LNCaP clone FGC (cell line): ENCODE measurements at regions not wholly inside any gene's neighbourhood (a gene's known extent, or its start where the extent isn't known, plus 50 kb on each side); places are given as distances from the start of the nearest gene placed in this dataset.

Experiments used
- DNase-seq: peaks from one replicate; pipeline ENCODE4 v3.0.0-alpha.2; 2011; ENCODE audit warnings: low read depth
- H3K4me3 ChIP-seq: 2 replicates; pipeline ENCODE4 v1.5.1; 2011; ENCODE audit warnings: mild to moderate bottlenecking, low read depth, low read length, control low read depth
- CTCF ChIP-seq: IDR thresholded peaks from 2 replicates; pipeline ENCODE4 v1.5.1; 2012; ENCODE audit warnings: mild to moderate bottlenecking; ENCODE audit not compliant: control insufficient read depth, insufficient read depth; ENCODE audit errors: extremely low read depth

DNA sequence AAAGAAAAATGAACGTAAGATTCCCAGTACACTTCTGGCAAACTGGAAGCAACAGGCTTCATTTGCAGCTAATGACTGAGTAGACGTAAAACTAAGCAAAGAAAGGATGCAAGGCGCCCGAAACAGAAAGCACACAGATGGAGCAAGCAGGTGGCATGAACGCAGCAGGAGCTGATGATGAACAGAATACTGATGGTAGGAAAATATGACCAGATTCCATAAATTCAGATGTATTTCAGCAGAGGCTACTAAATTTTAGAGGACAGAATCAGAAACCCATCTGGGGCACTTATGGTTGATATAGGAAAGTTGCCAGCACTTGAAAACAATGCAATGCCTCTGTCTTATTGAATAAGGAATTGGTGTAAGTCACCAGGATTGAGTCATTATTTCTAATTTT is 658.7 kb upstream of the LINC00305 start:
- no peak overlapping the region for H3K4me3 ChIP-seq
- TF ChIP-seq CTCF: no peak
- DNase-seq: no peak

DNA sequence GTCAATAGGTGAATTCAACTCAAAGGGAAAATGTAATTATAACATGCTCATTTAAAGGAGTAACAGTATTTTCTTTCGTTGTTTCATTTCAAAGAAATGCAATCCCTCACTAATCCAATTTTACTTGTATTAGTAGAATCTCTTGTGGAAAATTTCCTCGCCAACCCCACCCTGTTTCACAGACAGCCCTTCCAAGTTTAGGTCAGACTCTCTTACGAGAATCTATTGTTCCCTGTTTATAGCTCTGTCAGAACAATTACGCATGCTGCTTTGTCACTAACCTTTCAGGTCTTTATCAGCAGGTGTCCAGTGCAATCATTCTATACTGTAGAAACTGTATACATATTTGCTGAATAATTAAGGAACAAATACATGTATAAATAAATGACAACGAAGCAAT is 657.8 kb upstream of the LINC00305 start:
- DNase-seq: no peak
- no peak for TF ChIP-seq CTCF
- H3K4me3 ChIP-seq: no peak overlapping the region

DNA sequence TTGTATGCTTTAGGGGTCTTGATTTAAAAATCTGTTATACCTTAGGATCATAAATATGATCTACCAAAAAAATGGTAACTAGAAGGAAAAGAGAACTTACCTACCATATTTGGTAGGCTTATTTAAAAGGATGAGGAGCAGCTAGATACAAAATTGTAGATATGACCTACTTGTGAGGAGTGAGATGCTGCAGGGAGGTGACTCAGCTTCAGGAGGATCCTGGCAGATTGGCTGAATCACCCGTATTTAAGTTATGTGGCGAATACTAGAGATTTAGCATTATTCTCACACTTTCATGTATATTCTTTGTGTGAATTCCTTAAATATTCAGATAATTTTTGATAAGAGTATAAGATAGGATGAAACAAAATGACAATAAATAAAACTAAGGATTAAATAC is 657.3 kb upstream of the LINC00305 start:
- DNase-seq: no peak
- no peak overlapping the region for H3K4me3 ChIP-seq
- TF ChIP-seq CTCF: no peak

GRCh38 chr18:64803471-64803870 is 654.6 kb upstream of the LINC00305 start:
- no peak for DNase-seq
- no peak for TF ChIP-seq CTCF

DNA sequence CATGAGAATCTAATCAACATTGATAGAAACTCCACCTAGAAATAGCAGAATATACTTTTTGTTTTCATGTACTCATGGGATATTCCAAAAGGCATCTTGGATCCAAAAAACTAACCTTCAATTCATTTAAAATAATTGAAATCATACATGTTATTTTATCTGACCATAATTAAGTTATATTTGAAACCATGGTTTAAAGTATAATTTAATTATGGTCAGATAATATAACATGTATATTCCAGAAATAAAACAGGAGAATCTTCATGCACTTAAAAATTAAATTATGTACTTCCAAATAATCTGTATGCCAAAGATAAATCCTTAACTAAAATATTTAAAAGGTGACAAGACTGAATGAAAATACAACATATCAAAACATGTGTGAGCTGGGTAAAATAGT is 651.3 kb upstream of the LINC00305 start:
- TF ChIP-seq CTCF: no peak
- no peak overlapping the region for H3K4me3 ChIP-seq
- DNase-seq: no peak

More at GRCh38 chr18:64803471-64803870, 654.6 kb upstream of the LINC00305 start:
- H3K4me3 ChIP-seq: no peak overlapping the region

DNA sequence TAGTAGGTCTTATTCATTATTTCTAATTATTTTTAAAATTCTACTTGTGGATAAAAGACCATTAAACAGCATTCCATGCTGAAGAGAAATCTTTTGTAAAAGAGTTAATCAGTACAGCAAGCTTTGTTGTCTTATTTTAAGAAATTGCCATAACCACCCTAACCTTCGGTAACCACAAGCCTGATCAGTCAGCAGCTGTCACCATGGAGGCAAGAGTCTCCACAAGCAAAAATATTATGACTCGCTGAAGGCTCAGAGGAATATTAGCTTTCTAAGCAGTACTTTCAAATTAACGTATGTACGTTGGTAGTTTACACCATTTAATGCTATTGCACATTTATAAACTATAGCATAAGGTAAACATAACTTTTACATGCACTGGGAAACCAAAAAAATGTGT is 650.5 kb upstream of the LINC00305 start:
- no peak overlapping the region for H3K4me3 ChIP-seq

More for the DNA sequence above, 650.5 kb upstream of the LINC00305 start:
- no peak for TF ChIP-seq CTCF
- no peak for DNase-seq
